ENCODE measurements at regions not wholly inside any gene's neighbourhood (a gene's known extent, or its start where the extent isn't known, plus 50 kb on each side); places are given as distances from the start of the nearest gene placed in this dataset.

- no peak for TF ChIP-seq CTCF (conservative IDR thresholded peaks at IDR 0.05 in 1 of 2, IDR thresholded peaks at IDR 0.05 in 1 of 2; ENCODE audit: extremely low read depth in 1 of 2, insufficient read depth in 1 of 2, low read depth in 1 of 2, low read length in 2 of 2)
- no peak for TF ChIP-seq EZH2 (IDR thresholded peaks at IDR 0.05; ENCODE audit: borderline replicate concordance, low read length)
Observed at GRCh38 chr11:115926138-115926537, 421.9 kb upstream of the CADM1 start.

Measured in mammary epithelial cell (primary cell).